ENCODE measurements at regions not wholly inside any gene's neighbourhood (a gene's known extent, or its start where the extent isn't known, plus 50 kb on each side); places are given as distances from the start of the nearest gene placed in this dataset.

DNA sequence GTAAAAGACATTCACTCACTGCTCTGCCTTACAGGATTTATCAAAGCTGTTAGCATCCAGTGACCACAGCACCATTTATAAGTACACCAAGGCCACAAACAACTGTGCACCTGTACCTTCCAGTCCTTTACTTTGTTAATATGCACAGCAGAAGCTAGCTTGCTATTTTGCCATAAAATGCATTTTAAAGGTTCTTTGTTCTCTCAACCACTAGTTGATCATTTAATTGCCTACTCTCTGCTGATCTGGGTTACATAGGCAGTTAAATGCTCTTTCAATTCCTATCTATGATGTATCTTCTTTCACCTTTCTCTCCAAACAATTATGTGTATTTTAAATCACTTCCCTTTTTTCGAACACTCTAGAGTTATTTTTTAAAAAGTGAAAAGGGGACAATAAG is 126.4 kb downstream of the SIPA1L2 start:
- H3K9me2 ChIP-seq: no peaks in the 10 kb centered on the region
- DNase-seq: no peak
- no peak overlapping the region for H3K4me3 ChIP-seq (ENCODE audit: low read depth in 2 of 2, low read length in 1 of 2)
- H3K27ac ChIP-seq (ENCODE audit: low read depth in 2 of 2, low read length in 1 of 2): no peak overlapping the region
- H3K9me3 ChIP-seq: no peaks in the 10 kb centered on the region
- H3K4me2 ChIP-seq: no peak overlapping the region
- H3F3A ChIP-seq (replicated peaks; ENCODE audit: insufficient read depth): no peaks in the 10 kb centered on the region
- POLR2A ChIA-PET: no interaction called here
- H3K27me3 ChIP-seq (ENCODE audit: insufficient read depth): no peaks in the 10 kb centered on the region
- H3K9ac ChIP-seq: no peak overlapping the region
- H3K36me3 ChIP-seq (replicated peaks in 1 of 2; ENCODE audit: control insufficient read depth in 1 of 2, insufficient read depth in 2 of 2, low read length in 1 of 2): no peaks in the 10 kb centered on the region
- H2AFZ ChIP-seq (ENCODE audit: low read depth): no peak overlapping the region
- 47% methylated on average over 1 of the region's 1 CpG for WGBS (ENCODE audit: low lambda C conversion rate)
- H3K4me1 ChIP-seq (ENCODE audit: control insufficient read depth in 1 of 2, insufficient read depth in 2 of 2, low read depth in 1 of 2, low read length in 1 of 2): peaks cover 0 to 10% of the 10 kb centered on the region in 2 experiments; a peak in 2 of 4 replicates
- no peaks in the 10 kb centered on the region for H3K79me2 ChIP-seq (ENCODE audit: insufficient read depth)
- CTCF ChIA-PET: no interaction called here
- no peak for TF ChIP-seq RAD21 (IDR thresholded peaks at IDR 0.05; ENCODE audit: low read length)
- no peak for TF ChIP-seq TAF1 (IDR thresholded peaks at IDR 0.05; ENCODE audit: borderline replicate concordance, low read depth, low read length)
- no peak for TF ChIP-seq FOSL2 (IDR thresholded peaks at IDR 0.05; ENCODE audit: borderline replicate concordance, low read depth)
- TF ChIP-seq GATA2 (CRISPR knock-in tag; IDR thresholded peaks at IDR 0.05): no peak
- TF ChIP-seq ELF1 (IDR thresholded peaks at IDR 0.05): no peak
- no peak for TF ChIP-seq SIN3A (IDR thresholded peaks at IDR 0.05; ENCODE audit: borderline replicate concordance, low read depth, low read length)
- TF ChIP-seq, protein P1, sequence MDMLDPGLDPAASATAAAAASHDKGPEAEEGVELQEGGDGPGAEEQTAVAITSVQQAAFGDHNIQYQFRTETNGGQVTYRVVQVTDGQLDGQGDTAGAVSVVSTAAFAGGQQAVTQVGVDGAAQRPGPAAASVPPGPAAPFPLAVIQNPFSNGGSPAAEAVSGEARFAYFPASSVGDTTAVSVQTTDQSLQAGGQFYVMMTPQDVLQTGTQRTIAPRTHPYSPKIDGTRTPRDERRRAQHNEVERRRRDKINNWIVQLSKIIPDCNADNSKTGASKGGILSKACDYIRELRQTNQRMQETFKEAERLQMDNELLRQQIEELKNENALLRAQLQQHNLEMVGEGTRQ (IDR thresholded peaks at IDR 0.05; ENCODE audit: borderline replicate concordance, low read depth, low read length): no peak
- no peak for TF ChIP-seq MXI1 (IDR thresholded peaks at IDR 0.05; ENCODE audit: low read depth, low read length)
- TF ChIP-seq, protein P2, sequence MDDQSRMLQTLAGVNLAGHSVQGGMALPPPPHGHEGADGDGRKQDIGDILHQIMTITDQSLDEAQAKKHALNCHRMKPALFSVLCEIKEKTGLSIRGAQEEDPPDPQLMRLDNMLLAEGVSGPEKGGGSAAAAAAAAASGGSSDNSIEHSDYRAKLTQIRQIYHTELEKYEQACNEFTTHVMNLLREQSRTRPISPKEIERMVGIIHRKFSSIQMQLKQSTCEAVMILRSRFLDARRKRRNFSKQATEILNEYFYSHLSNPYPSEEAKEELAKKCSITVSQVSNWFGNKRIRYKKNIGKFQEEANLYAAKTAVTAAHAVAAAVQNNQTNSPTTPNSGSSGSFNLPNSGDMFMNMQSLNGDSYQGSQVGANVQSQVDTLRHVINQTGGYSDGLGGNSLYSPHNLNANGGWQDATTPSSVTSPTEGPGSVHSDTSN (IDR thresholded peaks at IDR 0.05): no peak
- H4K20me1 ChIP-seq (ENCODE audit: insufficient read depth): no peaks in the 10 kb centered on the region

DNA sequence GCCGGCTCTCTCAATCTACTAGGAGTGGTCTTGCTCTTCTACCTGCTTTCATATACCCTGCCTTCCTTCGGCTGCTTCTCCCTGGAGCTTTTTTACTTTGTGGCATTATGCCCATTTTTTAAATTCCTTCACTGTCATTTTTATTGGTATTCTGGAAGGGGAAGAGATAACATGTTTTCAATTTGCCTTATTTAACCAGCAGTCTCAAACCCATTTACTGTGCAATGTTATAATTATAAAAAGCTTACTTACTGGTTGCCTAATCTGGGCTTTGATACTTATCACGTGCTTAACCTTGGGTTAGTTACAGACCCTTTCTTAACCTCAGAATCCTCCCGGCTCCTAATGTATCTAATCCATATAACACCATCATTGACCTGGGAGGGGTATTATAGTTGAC is 128.1 kb downstream of the SIPA1L2 start:
- Histone ChIP-seq H3K4me1 (ENCODE audit: control insufficient read depth in 1 of 2, insufficient read depth in 2 of 2, low read depth in 1 of 2, low read length in 1 of 2) (peaks cover 0 to 7% of the 10 kb centered on the region in 2 experiments; a peak in 1 of 4 replicates), H2AFZ (ENCODE audit: low read depth) (no peak overlapping the region), H3K9ac (no peak overlapping the region), H3K4me2 (no peak overlapping the region), H3K27ac (ENCODE audit: low read depth in 2 of 2, low read length in 1 of 2) (no peak overlapping the region; a peak in 1 of 4 replicates), H3K36me3 (replicated peaks in 1 of 2; ENCODE audit: control insufficient read depth in 1 of 2, insufficient read depth in 2 of 2, low read length in 1 of 2) (no peaks in the 10 kb centered on the region), H3K4me3 (ENCODE audit: low read depth in 2 of 2, low read length in 1 of 2) (no peak overlapping the region), H3F3A (replicated peaks; ENCODE audit: insufficient read depth) (no peaks in the 10 kb centered on the region), H3K9me2 (no peaks in the 10 kb centered on the region), H3K27me3 (ENCODE audit: insufficient read depth) (no peaks in the 10 kb centered on the region), H3K79me2 (ENCODE audit: insufficient read depth) (no peaks in the 10 kb centered on the region), H3K9me3 (no peaks in the 10 kb centered on the region), H4K20me1 (ENCODE audit: insufficient read depth) (no peaks in the 10 kb centered on the region)
- TF ChIP-seq, protein P3, sequence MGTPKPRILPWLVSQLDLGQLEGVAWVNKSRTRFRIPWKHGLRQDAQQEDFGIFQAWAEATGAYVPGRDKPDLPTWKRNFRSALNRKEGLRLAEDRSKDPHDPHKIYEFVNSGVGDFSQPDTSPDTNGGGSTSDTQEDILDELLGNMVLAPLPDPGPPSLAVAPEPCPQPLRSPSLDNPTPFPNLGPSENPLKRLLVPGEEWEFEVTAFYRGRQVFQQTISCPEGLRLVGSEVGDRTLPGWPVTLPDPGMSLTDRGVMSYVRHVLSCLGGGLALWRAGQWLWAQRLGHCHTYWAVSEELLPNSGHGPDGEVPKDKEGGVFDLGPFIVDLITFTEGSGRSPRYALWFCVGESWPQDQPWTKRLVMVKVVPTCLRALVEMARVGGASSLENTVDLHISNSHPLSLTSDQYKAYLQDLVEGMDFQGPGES (IDR thresholded peaks at IDR 0.05; ENCODE audit: low read depth, low read length): no peak
- TF ChIP-seq CHD2 (IDR thresholded peaks at IDR 0.05; ENCODE audit: low read length, partially characterized antibody) (no peak), RCOR1 (IDR thresholded peaks at IDR 0.05; ENCODE audit: low read length) (no peak), EZH2phosphoT487 (IDR thresholded peaks at IDR 0.05; ENCODE audit: borderline replicate concordance, low read depth) (no peak), TEAD4 (IDR thresholded peaks at IDR 0.05; ENCODE audit: borderline replicate concordance, insufficient read depth) (no peak)
- TF ChIP-seq, protein P4, sequence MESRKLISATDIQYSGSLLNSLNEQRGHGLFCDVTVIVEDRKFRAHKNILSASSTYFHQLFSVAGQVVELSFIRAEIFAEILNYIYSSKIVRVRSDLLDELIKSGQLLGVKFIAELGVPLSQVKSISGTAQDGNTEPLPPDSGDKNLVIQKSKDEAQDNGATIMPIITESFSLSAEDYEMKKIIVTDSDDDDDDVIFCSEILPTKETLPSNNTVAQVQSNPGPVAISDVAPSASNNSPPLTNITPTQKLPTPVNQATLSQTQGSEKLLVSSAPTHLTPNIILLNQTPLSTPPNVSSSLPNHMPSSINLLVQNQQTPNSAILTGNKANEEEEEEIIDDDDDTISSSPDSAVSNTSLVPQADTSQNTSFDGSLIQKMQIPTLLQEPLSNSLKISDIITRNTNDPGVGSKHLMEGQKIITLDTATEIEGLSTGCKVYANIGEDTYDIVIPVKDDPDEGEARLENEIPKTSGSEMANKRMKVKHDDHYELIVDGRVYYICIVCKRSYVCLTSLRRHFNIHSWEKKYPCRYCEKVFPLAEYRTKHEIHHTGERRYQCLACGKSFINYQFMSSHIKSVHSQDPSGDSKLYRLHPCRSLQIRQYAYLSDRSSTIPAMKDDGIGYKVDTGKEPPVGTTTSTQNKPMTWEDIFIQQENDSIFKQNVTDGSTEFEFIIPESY (IDR thresholded peaks at IDR 0.05; ENCODE audit: borderline replicate concordance, low read depth): no peak
- TF ChIP-seq, protein P1 (IDR thresholded peaks at IDR 0.05; ENCODE audit: borderline replicate concordance, low read depth, low read length): no peak
- WGBS (ENCODE audit: low lambda C conversion rate): 57% methylated on average over 4 of the region's 4 CpGs
- POLR2A ChIA-PET: no interaction called here
- CTCF ChIA-PET: no interaction called here
- no peak for DNase-seq

All from SK-N-SH (cell line).